A549 (cell line): ENCODE measurements at regions not wholly inside any gene's neighbourhood (a gene's known extent, or its start where the extent isn't known, plus 50 kb on each side); places are given as distances from the start of the nearest gene placed in this dataset.

Experiments
- CBX2 ChIP-seq: fragments of 200-600 bp; sonication (generic); IDR thresholded peaks from 2 replicates; pipeline ENCODE4 v1.6.1; 2016; ENCODE audit warnings: low read depth, mild to moderate bottlenecking, borderline replicate concordance
- CTCF ChIP-seq: fragments of >200 bp; sonication (Bioruptor Twin); formaldehyde crosslinking; IDR thresholded peaks from 3 replicates; pipeline ENCODE4 v1.5.1; 2016
- E2F6 ChIP-seq: IDR thresholded peaks from 2 replicates; pipeline ENCODE4 v1.6.1; 2012; ENCODE audit warnings: low read depth, borderline replicate concordance
- ELK1 ChIP-seq: fragments of 150-350 bp; IDR thresholded peaks from 2 replicates; pipeline ENCODE4 v1.6.1; 2014; ENCODE audit warnings: low read depth, mild to moderate bottlenecking, low read length
- HOXA7 ChIP-seq: fragments of 250-450 bp; sonication (Bioruptor Pico); IDR thresholded peaks from 2 replicates; pipeline ENCODE4 v1.5.0; 2020; ENCODE audit warnings: mild to moderate bottlenecking, moderate library complexity
- JUN ChIP-seq, 2 experiments: fragments of >200 bp; sonication (Bioruptor Twin); formaldehyde crosslinking; IDR thresholded peaks; 2 replicates in 1 of 2; 3 replicates in 1 of 2; pipeline ENCODE4 v1.6.1; 2016 to 2017
- MAX ChIP-seq: IDR thresholded peaks from 2 replicates; pipeline ENCODE4 v1.6.1; 2012
- PHF8 ChIP-seq: fragments of 200-600 bp; sonication (generic); IDR thresholded peaks from 2 replicates; pipeline ENCODE4 v1.6.1; 2016; ENCODE audit warnings: low read depth, mild to moderate bottlenecking, antibody characterized with exemption, moderate library complexity, borderline replicate concordance
- POLR2A ChIP-seq: IDR thresholded peaks from 2 replicates; pipeline ENCODE4 v1.6.1; 2012; ENCODE audit warnings: mild to moderate bottlenecking, low read length
- RNF2 ChIP-seq: fragments of 200-600 bp; sonication (generic); IDR thresholded peaks from 2 replicates; pipeline ENCODE4 v1.6.1; 2016; ENCODE audit warnings: low read depth, mild to moderate bottlenecking, antibody characterized with exemption, moderate library complexity, borderline replicate concordance
- SMC3 ChIP-seq: fragments of >200 bp; sonication (Bioruptor Twin); formaldehyde crosslinking; IDR thresholded peaks from 3 replicates; pipeline ENCODE4 v1.6.1; 2018; ENCODE audit warnings: inconsistent platforms
- ZFP36 ChIP-seq: fragments of 450-650 bp; IDR thresholded peaks from 2 replicates; pipeline ENCODE4 v1.6.1; 2014; ENCODE audit warnings: borderline replicate concordance; ENCODE audit not compliant: partially characterized antibody

GRCh38 chrX:16418650-16419049 lies 231.3 kb upstream of the S100G start:
- TF ChIP-seq CTCF (no peak), SMC3 (no peak), JUN (IDR thresholded peaks at IDR 0.05) (no peak), MAX (no peak), RNF2 (no peak), ZFP36 (no peak), ELK1 (no peak), HOXA7 (CRISPR knock-in tag) (no peak), POLR2A (no peak), PHF8 (no peak), CBX2 (no peak), E2F6 (no peak)
